HCT116 (cell line): ENCODE measurements at regions not wholly inside any gene's neighbourhood (a gene's known extent, or its start where the extent isn't known, plus 50 kb on each side); places are given as distances from the start of the nearest gene placed in this dataset.

Experiments
- ATAC-seq: fragments of 200-7000 bp; cut with Tn5 transposase; 2 replicates; pipeline ENCODE4 v1.9.1; 2020; ENCODE audit warnings: mild to moderate bottlenecking, moderate library complexity
- BruUV-seq: library from RNA; stranded (reverse); fragments of 400-500 nt; replicated peaks from 2 replicates; lab custom pipeline; 2021; lab: Mats Ljungman, UMichigan
- CTCF ChIA-PET: fragments of 300-600 bp; sonication (Branson Sonifier 250); formaldehyde crosslinking; loops from one replicate; lab custom pipeline; 2021; ENCODE audit warnings: antibody characterized with exemption; lab: Charles Lee
- POLR2A ChIA-PET: fragments of 300-600, 350-600 bp; sonication (Branson Sonifier 250); formaldehyde crosslinking; loops from one replicate; lab custom pipeline; 2021; ENCODE audit warnings: antibody characterized with exemption; lab: Charles Lee
- RAD21 ChIA-PET, 2 experiments: fragments of 300-600 bp; sonication (Branson Sonifier 250); formaldehyde crosslinking; loops; one replicate each; lab custom pipeline; 2023; ENCODE audit warnings: low total read pairs in 2 of 2; ENCODE audit not compliant: uncharacterized antibody in 2 of 2, unreplicated experiment in 2 of 2, low non-redundant PET in 1 of 2; lab: Charles Lee
- DNase-seq: peaks from one replicate; pipeline ENCODE4 v3.0.0-alpha.2; 2010; ENCODE audit warnings: low read depth, low spot score
- H2AFZ ChIP-seq: fragments of 200-600 bp; shearing (Covaris generic), sonication (generic); 2 replicates; pipeline ENCODE4 v1.6.1; 2017; ENCODE audit warnings: low read depth, mixed run types, mixed read lengths, antibody characterized with exemption, low read length; ENCODE audit not compliant: poor library complexity, severe bottlenecking
- H3K27ac ChIP-seq: 2 replicates; pipeline ENCODE4 v1.5.1; 2012; ENCODE audit warnings: low read depth, low read length
- H3K27me3 ChIP-seq: fragments of 200-600 bp; sonication (generic); 2 replicates; pipeline ENCODE4 v1.6.1; 2016; ENCODE audit warnings: mixed run types, low read length, mixed read lengths; ENCODE audit not compliant: insufficient read depth
- H3K36me3 ChIP-seq, 2 experiments: fragments of 200-500 bp in 1 of 2; fragments of 200-600 bp in 1 of 2; sonication (Bioruptor generic) in 1 of 2; sonication (generic) in 1 of 2; 2 replicates each; pipeline versions ENCODE4 v1.5.1 to v1.6.1; 2014 to 2016; ENCODE audit warnings: low read length in 2 of 2, inconsistent platforms in 1 of 2, mixed read lengths in 1 of 2, mixed run types in 1 of 2; ENCODE audit not compliant: insufficient read depth in 2 of 2, control insufficient read depth in 1 of 2
- H3K4me1 ChIP-seq, 2 experiments: fragments of 200-600 bp in 1 of 2; sonication (generic) in 1 of 2; 2 replicates each; pipeline versions ENCODE4 v1.5.1 to v1.6.1; 2012 to 2017; ENCODE audit warnings: low read length in 2 of 2, inconsistent platforms in 1 of 2, mild to moderate bottlenecking in 1 of 2, mixed read lengths in 1 of 2, mixed run types in 1 of 2, moderate library complexity in 1 of 2; ENCODE audit not compliant: insufficient read depth in 2 of 2, control insufficient read depth in 1 of 2
- H3K4me2 ChIP-seq: fragments of 200-600 bp; sonication (generic); 2 replicates; pipeline ENCODE4 v1.6.1; 2017; ENCODE audit warnings: mixed run types, low read length, mixed read lengths
- H3K4me3 ChIP-seq, 2 experiments: fragments of 200-600 bp in 1 of 2; sonication (generic) in 1 of 2; replicated peaks in 1 of 2; 2 replicates each; pipeline ENCODE4 v1.5.1; 2011 to 2016; ENCODE audit warnings: low read length in 2 of 2, control low read depth in 1 of 2, low read depth in 1 of 2, mild to moderate bottlenecking in 1 of 2, mixed read lengths in 1 of 2, mixed run types in 1 of 2
- H3K79me2 ChIP-seq: fragments of 200-600 bp; sonication (generic); 2 replicates; pipeline ENCODE4 v1.6.1; 2017; ENCODE audit warnings: mild to moderate bottlenecking, mixed run types, low read length, moderate library complexity, mixed read lengths; ENCODE audit not compliant: insufficient read depth
- H3K9ac ChIP-seq: fragments of 200-600 bp; sonication (generic); 2 replicates; pipeline ENCODE4 v1.6.1; 2016; ENCODE audit warnings: low read length, mixed read lengths
- H3K9me2 ChIP-seq: fragments of 200-600 bp; sonication (generic), shearing (Covaris generic); 2 replicates; pipeline ENCODE4 v1.6.1; 2017; ENCODE audit warnings: mixed run types, mild to moderate bottlenecking, moderate library complexity; ENCODE audit not compliant: insufficient read depth
- H3K9me3 ChIP-seq, 2 experiments: fragments of 200-500 bp in 1 of 2; fragments of 200-600 bp in 1 of 2; sonication (Bioruptor generic) in 1 of 2; sonication (generic) in 1 of 2; 2 replicates each; pipeline ENCODE4 v1.6.1; 2014 to 2017; ENCODE audit warnings: low read length in 2 of 2, mixed read lengths in 2 of 2, inconsistent platforms in 1 of 2, low read depth in 1 of 2, mild to moderate bottlenecking in 1 of 2, mixed run types in 1 of 2, moderate library complexity in 1 of 2; ENCODE audit not compliant: control insufficient read depth in 1 of 2, insufficient read depth in 1 of 2
- H4K20me1 ChIP-seq: fragments of 200-600 bp; sonication (generic), shearing (Covaris generic); 2 replicates; pipeline ENCODE4 v1.6.1; 2017; ENCODE audit warnings: mixed run types, mild to moderate bottlenecking, moderate library complexity; ENCODE audit not compliant: insufficient read depth
- CBX3 ChIP-seq: IDR thresholded peaks from 2 replicates; pipeline ENCODE4 v1.6.1; 2012; ENCODE audit warnings: low read depth
- CEBPB ChIP-seq: IDR thresholded peaks from 2 replicates; pipeline ENCODE4 v1.6.1; 2012; ENCODE audit warnings: low read depth
- ELF1 ChIP-seq: IDR thresholded peaks from 2 replicates; pipeline ENCODE4 v1.6.1; 2012; ENCODE audit warnings: low read depth, borderline replicate concordance
- EZH2 ChIP-seq: fragments of 200-600 bp; sonication (generic); IDR thresholded peaks from 2 replicates; pipeline ENCODE4 v1.6.1; 2017; ENCODE audit warnings: antibody characterized with exemption, mixed run types
- EZH2phosphoT487 ChIP-seq: fragments of 200-600 bp; IDR thresholded peaks from 2 replicates; pipeline ENCODE4 v1.6.1; 2018; ENCODE audit warnings: antibody characterized with exemption, borderline replicate concordance
- FOSL1 ChIP-seq: IDR thresholded peaks from 2 replicates; pipeline ENCODE4 v1.6.1; 2012; ENCODE audit warnings: low read depth
- JUND ChIP-seq: IDR thresholded peaks from 2 replicates; pipeline ENCODE4 v1.6.1; 2012
- POLR2AphosphoS5 ChIP-seq: IDR thresholded peaks from 2 replicates; pipeline ENCODE4 v1.6.1; 2011; ENCODE audit warnings: mild to moderate bottlenecking, low read depth, low read length, moderate library complexity
- RAD21 ChIP-seq: IDR thresholded peaks from 2 replicates; pipeline ENCODE4 v1.6.1; 2012; ENCODE audit warnings: low read depth, mild to moderate bottlenecking
- SIN3A ChIP-seq: IDR thresholded peaks from 2 replicates; pipeline ENCODE4 v1.6.1; 2012; ENCODE audit warnings: low read depth
- SP1 ChIP-seq: IDR thresholded peaks from 2 replicates; pipeline ENCODE4 v1.6.1; 2012; ENCODE audit warnings: low read depth
- SRF ChIP-seq: IDR thresholded peaks from 2 replicates; pipeline ENCODE4 v1.6.1; 2012; ENCODE audit warnings: low read depth
- YY1 ChIP-seq: IDR thresholded peaks from 2 replicates; pipeline ENCODE4 v1.6.1; 2011; ENCODE audit warnings: low read length, low read depth, moderate library complexity, mild to moderate bottlenecking; ENCODE audit not compliant: insufficient replicate concordance; ENCODE audit errors: extremely low read depth
- ZFX ChIP-seq: fragments of 450-650 bp; IDR thresholded peaks from 2 replicates; pipeline ENCODE4 v1.6.1; 2017
- ZNF274 ChIP-seq: fragments of 200-500 bp; sonication (Bioruptor generic); IDR thresholded peaks from 2 replicates; pipeline ENCODE4 v1.6.1; 2014; ENCODE audit warnings: mild to moderate bottlenecking, low read depth, low read length, inconsistent platforms
- intact Hi-C: fragments of 100-400 bp; cut with micrococcal nuclease; formaldehyde crosslinking; loops from 2 replicates; pipeline ENCODE4 v1.10.0; 2022
- TF ChIP-seq, protein P1 (sequence below): IDR thresholded peaks from 2 replicates; pipeline ENCODE4 v1.6.1; 2012
- TF ChIP-seq, protein P2 (sequence below): IDR thresholded peaks from 2 replicates; pipeline ENCODE4 v1.6.1; 2012
- TF ChIP-seq, protein P3 (sequence below): IDR thresholded peaks from 2 replicates; pipeline ENCODE4 v1.6.1; 2011; ENCODE audit warnings: mild to moderate bottlenecking, low read length, moderate library complexity; ENCODE audit not compliant: insufficient replicate concordance; ENCODE audit errors: extremely low read depth
- TF ChIP-seq, protein P4 (sequence below): IDR thresholded peaks from 2 replicates; pipeline ENCODE4 v1.6.1; 2012; ENCODE audit warnings: low read depth
- TF ChIP-seq, protein P5 (sequence below), 3 experiments: fragments of 200-600 bp in 1 of 3; sonication (generic) in 1 of 3; IDR thresholded peaks in 2 of 3; conservative IDR thresholded peaks in 1 of 3; 2 replicates each; pipeline ENCODE4 v1.5.1; 2012 to 2017; ENCODE audit warnings: low read depth in 2 of 3, low read length in 2 of 3, antibody characterized with exemption in 1 of 3, borderline replicate concordance in 1 of 3, control low read depth in 1 of 3, mild to moderate bottlenecking in 1 of 3, mixed read lengths in 1 of 3, mixed run types in 1 of 3, moderate library complexity in 1 of 3; ENCODE audit not compliant: insufficient read depth in 1 of 3

DNA sequence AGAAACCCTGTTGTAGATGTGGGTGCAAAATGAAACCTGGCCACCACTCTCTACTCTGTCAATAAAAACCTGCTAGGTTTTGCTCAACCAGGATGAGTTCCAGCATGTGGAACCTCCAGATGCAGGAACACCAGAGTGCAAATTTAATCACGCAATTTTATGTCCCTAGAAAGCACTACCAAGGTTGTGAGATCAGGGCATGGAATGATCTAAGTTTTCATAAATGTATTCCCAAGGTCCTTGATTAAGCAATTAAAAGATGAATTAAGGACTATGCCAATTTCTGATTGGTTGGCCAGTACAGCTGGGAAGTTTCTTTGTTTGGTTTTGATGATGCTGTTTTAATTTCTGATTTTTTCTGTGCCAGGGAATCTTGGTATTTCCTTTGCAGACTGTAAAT is 179.2 kb downstream of the KCNS3 start:
- ChIA-PET CTCF (no interaction called here), RAD21 (no interaction called here), POLR2A (no interaction called here)
- Histone ChIP-seq H3K79me2 (no peaks in the 10 kb centered on the region), H3K36me3 (no peaks in the 10 kb centered on the region), H3K4me3 (no peak overlapping the region), H3K27ac (no peak overlapping the region), H3K9me3 (no peaks in the 10 kb centered on the region), H3K4me1 (no peaks in the 10 kb centered on the region), H3K27me3 (no peaks in the 10 kb centered on the region; the same call in 1 of the 2 replicates), H4K20me1 (no peaks in the 10 kb centered on the region), H3K9me2 (no peaks in the 10 kb centered on the region), H3K4me2 (no peak overlapping the region), H3K9ac (no peak overlapping the region), H2AFZ (no peak overlapping the region)
- ATAC-seq (no peak), DNase-seq (no peak)
- BruUV-seq, result no TSS peak
- TF ChIP-seq FOSL1 (no peak), YY1 (no peak), EZH2phosphoT487 (no peak), ELF1 (no peak), POLR2AphosphoS5 (no peak), ZFX (no peak), SIN3A (no peak), ZNF274 (no peak), CEBPB (no peak), SP1 (no peak), RAD21 (no peak), SRF (no peak), EZH2 (no peak), JUND (no peak), CBX3 (no peak)
- TF ChIP-seq, protein P1, sequence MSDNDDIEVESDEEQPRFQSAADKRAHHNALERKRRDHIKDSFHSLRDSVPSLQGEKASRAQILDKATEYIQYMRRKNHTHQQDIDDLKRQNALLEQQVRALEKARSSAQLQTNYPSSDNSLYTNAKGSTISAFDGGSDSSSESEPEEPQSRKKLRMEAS, result no peak
- TF ChIP-seq, protein P2, sequence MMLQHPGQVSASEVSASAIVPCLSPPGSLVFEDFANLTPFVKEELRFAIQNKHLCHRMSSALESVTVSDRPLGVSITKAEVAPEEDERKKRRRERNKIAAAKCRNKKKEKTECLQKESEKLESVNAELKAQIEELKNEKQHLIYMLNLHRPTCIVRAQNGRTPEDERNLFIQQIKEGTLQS, result no peak
- TF ChIP-seq, protein P3, sequence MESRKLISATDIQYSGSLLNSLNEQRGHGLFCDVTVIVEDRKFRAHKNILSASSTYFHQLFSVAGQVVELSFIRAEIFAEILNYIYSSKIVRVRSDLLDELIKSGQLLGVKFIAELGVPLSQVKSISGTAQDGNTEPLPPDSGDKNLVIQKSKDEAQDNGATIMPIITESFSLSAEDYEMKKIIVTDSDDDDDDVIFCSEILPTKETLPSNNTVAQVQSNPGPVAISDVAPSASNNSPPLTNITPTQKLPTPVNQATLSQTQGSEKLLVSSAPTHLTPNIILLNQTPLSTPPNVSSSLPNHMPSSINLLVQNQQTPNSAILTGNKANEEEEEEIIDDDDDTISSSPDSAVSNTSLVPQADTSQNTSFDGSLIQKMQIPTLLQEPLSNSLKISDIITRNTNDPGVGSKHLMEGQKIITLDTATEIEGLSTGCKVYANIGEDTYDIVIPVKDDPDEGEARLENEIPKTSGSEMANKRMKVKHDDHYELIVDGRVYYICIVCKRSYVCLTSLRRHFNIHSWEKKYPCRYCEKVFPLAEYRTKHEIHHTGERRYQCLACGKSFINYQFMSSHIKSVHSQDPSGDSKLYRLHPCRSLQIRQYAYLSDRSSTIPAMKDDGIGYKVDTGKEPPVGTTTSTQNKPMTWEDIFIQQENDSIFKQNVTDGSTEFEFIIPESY, result no peak
- TF ChIP-seq, protein P4, sequence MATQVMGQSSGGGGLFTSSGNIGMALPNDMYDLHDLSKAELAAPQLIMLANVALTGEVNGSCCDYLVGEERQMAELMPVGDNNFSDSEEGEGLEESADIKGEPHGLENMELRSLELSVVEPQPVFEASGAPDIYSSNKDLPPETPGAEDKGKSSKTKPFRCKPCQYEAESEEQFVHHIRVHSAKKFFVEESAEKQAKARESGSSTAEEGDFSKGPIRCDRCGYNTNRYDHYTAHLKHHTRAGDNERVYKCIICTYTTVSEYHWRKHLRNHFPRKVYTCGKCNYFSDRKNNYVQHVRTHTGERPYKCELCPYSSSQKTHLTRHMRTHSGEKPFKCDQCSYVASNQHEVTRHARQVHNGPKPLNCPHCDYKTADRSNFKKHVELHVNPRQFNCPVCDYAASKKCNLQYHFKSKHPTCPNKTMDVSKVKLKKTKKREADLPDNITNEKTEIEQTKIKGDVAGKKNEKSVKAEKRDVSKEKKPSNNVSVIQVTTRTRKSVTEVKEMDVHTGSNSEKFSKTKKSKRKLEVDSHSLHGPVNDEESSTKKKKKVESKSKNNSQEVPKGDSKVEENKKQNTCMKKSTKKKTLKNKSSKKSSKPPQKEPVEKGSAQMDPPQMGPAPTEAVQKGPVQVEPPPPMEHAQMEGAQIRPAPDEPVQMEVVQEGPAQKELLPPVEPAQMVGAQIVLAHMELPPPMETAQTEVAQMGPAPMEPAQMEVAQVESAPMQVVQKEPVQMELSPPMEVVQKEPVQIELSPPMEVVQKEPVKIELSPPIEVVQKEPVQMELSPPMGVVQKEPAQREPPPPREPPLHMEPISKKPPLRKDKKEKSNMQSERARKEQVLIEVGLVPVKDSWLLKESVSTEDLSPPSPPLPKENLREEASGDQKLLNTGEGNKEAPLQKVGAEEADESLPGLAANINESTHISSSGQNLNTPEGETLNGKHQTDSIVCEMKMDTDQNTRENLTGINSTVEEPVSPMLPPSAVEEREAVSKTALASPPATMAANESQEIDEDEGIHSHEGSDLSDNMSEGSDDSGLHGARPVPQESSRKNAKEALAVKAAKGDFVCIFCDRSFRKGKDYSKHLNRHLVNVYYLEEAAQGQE, result no peak
- TF ChIP-seq, protein P5, sequence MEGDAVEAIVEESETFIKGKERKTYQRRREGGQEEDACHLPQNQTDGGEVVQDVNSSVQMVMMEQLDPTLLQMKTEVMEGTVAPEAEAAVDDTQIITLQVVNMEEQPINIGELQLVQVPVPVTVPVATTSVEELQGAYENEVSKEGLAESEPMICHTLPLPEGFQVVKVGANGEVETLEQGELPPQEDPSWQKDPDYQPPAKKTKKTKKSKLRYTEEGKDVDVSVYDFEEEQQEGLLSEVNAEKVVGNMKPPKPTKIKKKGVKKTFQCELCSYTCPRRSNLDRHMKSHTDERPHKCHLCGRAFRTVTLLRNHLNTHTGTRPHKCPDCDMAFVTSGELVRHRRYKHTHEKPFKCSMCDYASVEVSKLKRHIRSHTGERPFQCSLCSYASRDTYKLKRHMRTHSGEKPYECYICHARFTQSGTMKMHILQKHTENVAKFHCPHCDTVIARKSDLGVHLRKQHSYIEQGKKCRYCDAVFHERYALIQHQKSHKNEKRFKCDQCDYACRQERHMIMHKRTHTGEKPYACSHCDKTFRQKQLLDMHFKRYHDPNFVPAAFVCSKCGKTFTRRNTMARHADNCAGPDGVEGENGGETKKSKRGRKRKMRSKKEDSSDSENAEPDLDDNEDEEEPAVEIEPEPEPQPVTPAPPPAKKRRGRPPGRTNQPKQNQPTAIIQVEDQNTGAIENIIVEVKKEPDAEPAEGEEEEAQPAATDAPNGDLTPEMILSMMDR (IDR thresholded peaks at IDR 0.05 in 2 of 3, conservative IDR thresholded peaks at IDR 0.05 in 1 of 3; ENCODE audit: borderline replicate concordance in 1 of 3, insufficient read depth in 1 of 3, low read depth in 2 of 3, low read length in 2 of 3), result no peak
- intact Hi-C loops, result no loop called here
